Gastrocnemius medialis (tissue), 4 donors: ENCODE measurements at regions not wholly inside any gene's neighbourhood (a gene's known extent, or its start where the extent isn't known, plus 50 kb on each side); places are given as distances from the start of the nearest gene placed in this dataset.

ENCODE experiments used
- POLR2A ChIP-seq, 2 donors: fragments of 450-650 bp; IDR thresholded peaks; one replicate each; pipeline ENCODE4 v1.6.1; 2017; ENCODE audit warnings: antibody characterized with exemption in 2 of 2, mild to moderate bottlenecking in 2 of 2, moderate library complexity in 2 of 2
- TF ChIP-seq, protein P1 (sequence below), 5 experiments: fragments of 450-650 bp in 3 of 5; fragments of 200-600 bp in 2 of 5; sonication (generic) in 2 of 5; IDR thresholded peaks in 4 of 5; conservative IDR thresholded peaks in 1 of 5; 1 replicate in 4 of 5; 2 replicates in 1 of 5; pipeline ENCODE4 v1.5.1; 2016 to 2019; ENCODE audit warnings: antibody characterized with exemption in 5 of 5, mild to moderate bottlenecking in 3 of 5, moderate library complexity in 3 of 5

DNA sequence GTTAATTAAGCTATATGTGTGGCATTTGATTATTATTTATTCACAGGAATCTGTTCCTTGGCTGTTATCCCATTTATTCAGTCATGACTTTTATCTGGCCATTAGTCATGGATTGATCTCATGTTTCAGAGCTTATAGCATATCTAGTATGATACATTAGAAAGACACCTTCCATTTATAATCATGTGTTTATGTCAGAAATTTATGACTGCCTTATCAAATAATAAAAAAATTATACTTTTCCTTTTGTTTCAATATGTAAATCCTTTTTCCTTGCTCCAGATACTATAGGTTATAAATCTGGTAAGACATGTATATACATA lies 248.0 kb upstream of the PDE3A start:
- TF ChIP-seq, protein P1, sequence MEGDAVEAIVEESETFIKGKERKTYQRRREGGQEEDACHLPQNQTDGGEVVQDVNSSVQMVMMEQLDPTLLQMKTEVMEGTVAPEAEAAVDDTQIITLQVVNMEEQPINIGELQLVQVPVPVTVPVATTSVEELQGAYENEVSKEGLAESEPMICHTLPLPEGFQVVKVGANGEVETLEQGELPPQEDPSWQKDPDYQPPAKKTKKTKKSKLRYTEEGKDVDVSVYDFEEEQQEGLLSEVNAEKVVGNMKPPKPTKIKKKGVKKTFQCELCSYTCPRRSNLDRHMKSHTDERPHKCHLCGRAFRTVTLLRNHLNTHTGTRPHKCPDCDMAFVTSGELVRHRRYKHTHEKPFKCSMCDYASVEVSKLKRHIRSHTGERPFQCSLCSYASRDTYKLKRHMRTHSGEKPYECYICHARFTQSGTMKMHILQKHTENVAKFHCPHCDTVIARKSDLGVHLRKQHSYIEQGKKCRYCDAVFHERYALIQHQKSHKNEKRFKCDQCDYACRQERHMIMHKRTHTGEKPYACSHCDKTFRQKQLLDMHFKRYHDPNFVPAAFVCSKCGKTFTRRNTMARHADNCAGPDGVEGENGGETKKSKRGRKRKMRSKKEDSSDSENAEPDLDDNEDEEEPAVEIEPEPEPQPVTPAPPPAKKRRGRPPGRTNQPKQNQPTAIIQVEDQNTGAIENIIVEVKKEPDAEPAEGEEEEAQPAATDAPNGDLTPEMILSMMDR (IDR thresholded peaks at IDR 0.05 in 4 of 5, conservative IDR thresholded peaks at IDR 0.05 in 1 of 5) = no peak
- no peak for TF ChIP-seq POLR2A (IDR thresholded peaks at IDR 0.05)
